Activated T-cell treated with anti-CD3 and anti-CD28 coated beads, Interleukin-2, amount 50 U/mL, for 72 hours (primary cell): ENCODE measurements at regions not wholly inside any gene's neighbourhood (a gene's known extent, or its start where the extent isn't known, plus 50 kb on each side); places are given as distances from the start of the nearest gene placed in this dataset.
A peak's percentile ranks its signal among the peaks of the same experiment; 100 is the strongest.

Experiments used
- ATAC-seq, 2 donors: fragments of 150-1000 bp; cut with Tn5 transposase; replicated peaks in 1 of 2; 2 replicates each; pipeline ENCODE4 v1.10.0; 2021; ENCODE audit warnings: moderate library complexity in 2 of 2, mild to moderate bottlenecking in 1 of 2
- DNase-seq, 2 donors: peaks; one replicate each; pipeline ENCODE4 v3.0.0; 2021 to 2022; ENCODE audit warnings: mixed read lengths in 1 of 2
- H3K27ac Mint-ChIP-seq: one replicate; pipeline ENCODE4 v1.8.0; 2022; ENCODE audit warnings: mild to moderate bottlenecking, moderate library complexity, mixed read lengths
- H3K27me3 Mint-ChIP-seq: one replicate; pipeline ENCODE4 v1.8.0; 2022; ENCODE audit warnings: low read depth, mixed read lengths
- H3K36me3 Mint-ChIP-seq, 2 donors: one replicate each; pipeline ENCODE4 v1.8.0; 2022; ENCODE audit warnings: mixed read lengths in 2 of 2, mild to moderate bottlenecking in 1 of 2; ENCODE audit not compliant: insufficient read depth in 2 of 2
- H3K4me1 Mint-ChIP-seq: one replicate; pipeline ENCODE4 v1.8.0; 2022; ENCODE audit warnings: low read depth, mixed read lengths
- H3K4me3 Mint-ChIP-seq, 2 donors: one replicate each; pipeline ENCODE4 v1.8.0; 2022; ENCODE audit warnings: mild to moderate bottlenecking in 2 of 2, mixed read lengths in 2 of 2, moderate library complexity in 2 of 2
- H3K9me3 Mint-ChIP-seq, 2 donors: one replicate each; pipeline ENCODE4 v1.8.0; 2022; ENCODE audit warnings: mixed read lengths in 2 of 2

DNA sequence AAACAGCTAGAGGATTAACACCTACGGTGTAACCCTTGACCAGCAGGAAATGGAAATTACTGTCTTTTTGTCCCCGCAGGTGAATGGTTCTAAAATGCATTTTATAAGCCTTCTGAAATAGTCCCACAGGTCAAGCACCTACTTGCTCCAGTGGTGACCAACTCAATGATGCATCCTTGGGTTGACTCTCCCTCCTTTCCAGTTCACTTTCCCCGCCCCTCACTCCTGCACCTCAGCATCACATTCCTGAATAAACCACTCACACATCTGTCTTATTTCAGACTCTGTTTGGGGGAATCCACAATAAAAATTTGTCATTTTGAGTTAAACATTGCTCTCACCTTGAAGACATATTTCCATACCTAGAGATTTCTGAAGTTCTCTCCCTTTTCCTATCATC lies 446.0 kb upstream of the TNP1 start:
- no peaks in the 10 kb centered on the region for H3K27me3 Mint-ChIP-seq
- H3K9me3 Mint-ChIP-seq, result no peaks in the 10 kb centered on the region
- ATAC-seq (no peak), DNase-seq (no peak)
- no peak overlapping the region for H3K4me3 Mint-ChIP-seq
- H3K4me1 Mint-ChIP-seq, result no peaks in the 10 kb centered on the region
- H3K27ac Mint-ChIP-seq, result no peak overlapping the region
- H3K36me3 Mint-ChIP-seq, result peaks cover 0 to 1% of the 10 kb centered on the region in 2 donors

DNA sequence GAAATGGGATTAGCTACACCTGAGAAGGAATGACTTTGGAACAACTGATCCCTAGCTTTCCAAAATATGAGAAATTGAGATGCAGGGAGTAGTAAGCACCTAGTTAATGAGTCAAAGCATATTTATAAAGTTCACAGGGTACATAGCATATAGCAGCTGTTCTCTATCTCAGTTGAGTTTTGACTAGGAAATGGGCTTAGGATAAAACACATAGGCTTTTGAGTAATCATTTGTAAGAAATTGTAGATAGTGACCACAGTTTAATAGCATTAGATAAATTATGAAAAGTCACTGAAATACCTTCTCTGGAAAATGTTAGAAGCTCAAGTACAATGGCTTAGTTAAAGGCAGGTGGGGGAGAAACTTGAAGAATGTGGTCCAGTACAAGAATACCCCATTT lies 444.7 kb upstream of the TNP1 start:
- ATAC-seq (no peak), DNase-seq (no peak)
- Mint-ChIP-seq H3K4me3 (no peak overlapping the region), H3K27me3 (no peaks in the 10 kb centered on the region), H3K36me3 (no peaks in the 10 kb centered on the region), H3K27ac (no peak overlapping the region), H3K9me3 (no peaks in the 10 kb centered on the region), H3K4me1 (no peaks in the 10 kb centered on the region)

DNA sequence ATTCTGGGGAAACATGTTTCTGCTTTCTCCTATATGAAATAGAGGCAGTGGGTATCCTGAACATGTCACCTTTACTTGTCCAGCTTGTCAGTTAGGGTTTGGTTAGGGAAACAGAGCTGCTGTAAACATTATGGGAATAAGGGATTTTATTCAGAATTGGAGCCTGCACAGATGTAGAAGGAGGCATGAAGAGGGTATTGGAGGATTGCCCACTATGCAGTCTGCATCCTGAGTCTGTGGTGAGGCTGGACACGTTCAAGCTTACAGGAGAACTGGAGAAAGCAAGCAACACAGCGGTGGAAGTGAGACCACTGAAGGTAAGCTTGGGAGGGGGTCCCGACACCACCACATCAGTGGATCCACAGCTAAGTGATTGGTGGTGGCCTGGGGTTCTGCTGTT lies 443.0 kb upstream of the TNP1 start:
- no peak for DNase-seq
- H3K9me3 Mint-ChIP-seq, result no peaks in the 10 kb centered on the region
- no peak for ATAC-seq
- no peak overlapping the region for H3K27ac Mint-ChIP-seq
- no peaks in the 10 kb centered on the region for H3K27me3 Mint-ChIP-seq
- no peak overlapping the region for H3K4me3 Mint-ChIP-seq
- no peaks in the 10 kb centered on the region for H3K4me1 Mint-ChIP-seq
- H3K36me3 Mint-ChIP-seq, result no peaks in the 10 kb centered on the region

DNA sequence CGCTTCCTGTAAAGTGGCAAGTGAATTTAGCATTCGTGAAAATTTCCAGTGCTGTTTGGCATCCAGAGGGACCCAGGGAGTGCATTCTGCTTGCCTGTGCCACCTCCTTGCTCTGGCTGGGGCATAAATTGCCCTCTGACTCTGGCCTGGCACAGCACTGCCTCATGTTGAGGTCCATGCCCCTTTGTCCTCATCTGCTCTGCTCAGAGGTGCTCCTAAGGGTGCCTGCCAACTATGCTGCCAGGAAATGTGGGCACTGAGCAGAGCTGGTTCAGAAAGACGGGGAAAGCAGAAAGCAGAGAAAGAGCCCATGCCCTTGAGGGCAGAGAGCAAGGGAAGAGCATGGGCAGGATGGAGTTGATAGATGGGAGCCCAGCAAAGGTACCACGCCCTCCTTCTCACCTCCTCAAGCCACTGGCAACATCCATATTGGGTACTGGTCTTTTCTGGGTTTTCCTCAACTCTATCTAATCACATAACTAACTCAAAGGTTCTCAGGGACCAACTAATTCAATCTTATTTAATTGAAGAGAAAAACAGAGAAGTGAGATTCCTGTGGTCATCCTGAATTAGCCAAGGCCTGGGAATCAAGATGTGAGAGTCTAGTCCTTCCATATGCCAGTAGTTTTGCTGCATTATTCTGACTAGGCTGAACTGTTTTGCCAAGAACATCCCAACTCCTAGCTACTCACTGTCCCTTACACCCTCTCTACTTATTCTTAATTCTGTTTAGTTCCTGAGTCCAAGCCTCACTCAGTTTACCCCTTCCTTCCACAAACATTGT lies 441.5 kb upstream of the TNP1 start:
- no peak overlapping the region for H3K27ac Mint-ChIP-seq
- H3K4me1 Mint-ChIP-seq, result no peaks in the 10 kb centered on the region
- DNase-seq, result no peak
- H3K36me3 Mint-ChIP-seq, result peaks cover 3 to 5% of the 10 kb centered on the region in 2 donors
- peaks cover 3 to 5% of the 10 kb centered on the region in 2 donors for H3K9me3 Mint-ChIP-seq
- no peak overlapping the region for H3K4me3 Mint-ChIP-seq
- no peak for ATAC-seq
- no peaks in the 10 kb centered on the region for H3K27me3 Mint-ChIP-seq

DNA sequence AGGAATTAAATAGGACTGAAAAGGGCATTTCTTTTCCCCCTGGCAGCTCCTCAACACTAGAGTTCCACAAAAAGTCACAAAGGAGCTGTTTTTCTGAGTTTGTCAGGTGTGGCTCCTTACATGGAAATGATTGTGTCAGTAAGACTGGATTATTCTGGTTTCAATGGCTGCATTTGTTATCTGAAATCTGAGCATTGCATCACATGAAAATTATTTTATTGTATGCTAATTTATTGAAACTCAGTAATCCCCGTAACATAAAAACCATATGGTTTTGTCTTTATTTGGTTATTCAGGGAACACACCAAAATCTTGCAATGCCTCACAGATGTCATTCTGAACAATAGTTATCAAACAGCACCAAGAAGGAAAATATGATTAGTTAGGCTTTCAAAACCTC lies 439.7 kb upstream of the TNP1 start:
- Mint-ChIP-seq H3K9me3 (peaks cover 3 to 5% of the 10 kb centered on the region in 2 donors), H3K4me3 (no peak overlapping the region), H3K36me3 (peaks cover 3 to 5% of the 10 kb centered on the region in 2 donors), H3K4me1 (no peaks in the 10 kb centered on the region), H3K27me3 (no peaks in the 10 kb centered on the region), H3K27ac (no peak overlapping the region)
- ATAC-seq (no peak), DNase-seq (no peak)

DNA sequence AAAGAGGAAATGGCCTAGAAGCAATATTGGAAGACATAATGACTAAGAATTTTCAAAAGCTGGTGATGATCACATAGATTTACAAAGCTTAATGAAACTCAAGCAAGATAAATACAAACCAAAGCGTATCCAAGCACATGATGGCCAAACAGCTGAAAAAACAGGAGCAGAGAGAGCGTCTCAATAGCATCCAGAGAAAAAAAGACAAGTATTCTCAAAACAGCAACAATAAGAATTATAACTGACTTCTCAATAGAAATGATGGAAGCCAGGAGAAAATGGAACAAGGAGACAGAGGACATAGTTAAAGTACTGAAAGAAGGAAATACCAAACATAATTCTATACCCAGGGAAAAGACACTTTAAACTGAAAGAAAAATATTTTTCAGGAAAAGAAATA lies 437.2 kb upstream of the TNP1 start:
- Mint-ChIP-seq H3K4me1 (peaks cover 5% of the 10 kb centered on the region), H3K4me3 (no peak overlapping the region), H3K36me3 (peaks cover 3 to 5% of the 10 kb centered on the region in 2 donors), H3K27ac (no peak overlapping the region), H3K27me3 (no peaks in the 10 kb centered on the region), H3K9me3 (peaks cover 3 to 5% of the 10 kb centered on the region in 2 donors)
- DNase-seq (no peak), ATAC-seq (no peak)

DNA sequence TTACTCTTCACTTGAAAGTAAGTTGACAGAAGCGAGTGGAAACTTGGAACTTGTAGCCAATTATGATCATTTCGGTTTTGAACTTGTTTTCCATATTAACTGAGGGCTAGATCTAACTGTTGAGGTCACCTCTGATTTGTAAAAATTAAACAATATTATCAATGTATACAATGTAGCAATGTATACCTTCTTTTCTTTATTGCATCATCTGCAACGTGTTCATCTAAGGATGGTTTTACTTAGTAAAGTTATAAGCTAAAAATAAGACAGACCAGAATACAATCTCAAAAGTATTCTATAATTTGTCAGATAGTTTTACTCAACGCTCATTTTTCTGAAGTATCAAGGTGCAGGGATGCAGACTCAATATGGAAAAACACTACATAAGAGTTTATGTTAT lies 435.0 kb upstream of the TNP1 start:
- Mint-ChIP-seq H3K27me3 (no peaks in the 10 kb centered on the region), H3K27ac (no peak overlapping the region), H3K4me1 (peaks cover 5% of the 10 kb centered on the region), H3K4me3 (no peak overlapping the region), H3K36me3 (peaks cover 3 to 5% of the 10 kb centered on the region in 2 donors), H3K9me3 (peaks cover 3 to 5% of the 10 kb centered on the region in 2 donors)
- ATAC-seq (no peak), DNase-seq (no peak)

DNA sequence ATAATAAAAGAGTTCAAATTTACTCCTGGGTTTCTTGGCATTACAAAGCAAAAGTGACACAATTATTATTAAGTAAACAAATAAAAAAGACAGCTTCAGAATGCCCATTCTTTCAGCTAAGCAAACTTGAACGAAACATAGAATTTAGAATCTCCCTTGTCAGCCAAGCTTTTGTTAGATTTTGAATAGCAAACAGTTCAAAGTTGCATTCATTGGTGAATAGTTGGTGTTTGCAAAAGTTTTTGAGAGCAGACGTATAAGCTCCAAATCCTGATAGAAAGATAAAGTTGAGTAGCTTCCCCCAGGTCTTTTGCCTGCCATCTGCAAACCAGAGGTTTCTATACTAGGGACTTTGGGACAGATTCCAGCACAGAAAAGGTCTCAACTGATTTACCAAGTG lies 434.3 kb upstream of the TNP1 start:
- ATAC-seq, result no peak
- no peaks in the 10 kb centered on the region for H3K27me3 Mint-ChIP-seq
- no peak for DNase-seq
- no peak overlapping the region for H3K27ac Mint-ChIP-seq
- peaks cover 3 to 5% of the 10 kb centered on the region in 2 donors for H3K9me3 Mint-ChIP-seq
- H3K4me3 Mint-ChIP-seq, result no peak overlapping the region
- H3K4me1 Mint-ChIP-seq, result peaks cover 5% of the 10 kb centered on the region
- peaks cover 3 to 5% of the 10 kb centered on the region in 2 donors for H3K36me3 Mint-ChIP-seq

DNA sequence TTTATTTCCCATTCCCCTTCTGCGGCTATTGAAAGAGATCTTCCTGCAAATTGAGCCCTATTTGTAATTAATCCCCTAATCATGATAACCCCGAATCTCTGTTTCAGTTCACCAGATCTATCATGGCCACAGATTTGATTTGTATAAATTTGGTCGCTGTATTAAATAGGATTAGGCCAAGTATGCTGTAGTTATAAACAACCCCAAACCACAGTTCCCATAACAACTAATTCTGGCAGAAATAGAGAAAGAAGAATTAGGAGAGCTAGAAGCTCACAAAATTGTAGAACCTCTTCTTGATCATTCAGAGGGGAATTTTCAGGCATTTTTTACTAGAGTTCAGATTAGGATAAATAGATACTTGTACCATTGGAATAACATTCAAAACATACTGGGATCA lies 433.7 kb upstream of the TNP1 start:
- Mint-ChIP-seq H3K4me1 (peaks cover 5% of the 10 kb centered on the region), H3K27ac (no peak overlapping the region), H3K36me3 (peaks cover 3 to 5% of the 10 kb centered on the region in 2 donors), H3K27me3 (no peaks in the 10 kb centered on the region), H3K4me3 (no peak overlapping the region), H3K9me3 (peaks cover 3 to 5% of the 10 kb centered on the region in 2 donors)
- ATAC-seq (no peak), DNase-seq (no peak)

DNA sequence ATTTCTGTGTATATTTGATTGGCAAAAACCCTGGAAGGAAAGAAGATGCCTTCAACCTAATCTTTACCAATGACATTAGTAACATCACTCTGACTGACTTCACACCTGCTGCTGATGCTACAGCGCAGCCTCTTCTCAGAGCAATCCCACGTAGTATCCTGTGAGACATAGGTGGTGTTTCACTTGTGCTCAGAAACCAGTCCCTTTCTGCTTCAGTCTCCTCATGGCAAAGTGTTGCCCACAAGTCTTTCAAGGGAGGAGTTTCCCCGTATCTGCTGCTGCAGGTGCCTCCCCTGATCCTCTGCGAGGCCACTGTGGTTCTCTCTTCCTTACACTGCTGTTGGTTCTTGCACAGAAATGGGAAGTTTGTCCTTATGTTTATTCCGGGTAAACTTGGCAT lies 433.2 kb upstream of the TNP1 start:
- ATAC-seq, result peak in 1 of 2 donors; percentile 41
- no peak overlapping the region for H3K4me3 Mint-ChIP-seq
- H3K9me3 Mint-ChIP-seq, result peaks cover 3 to 5% of the 10 kb centered on the region in 2 donors
- H3K4me1 Mint-ChIP-seq, result peaks cover 5% of the 10 kb centered on the region
- H3K36me3 Mint-ChIP-seq, result peaks cover 3 to 5% of the 10 kb centered on the region in 2 donors
- no peak overlapping the region for H3K27ac Mint-ChIP-seq
- no peak for DNase-seq
- no peaks in the 10 kb centered on the region for H3K27me3 Mint-ChIP-seq

DNA sequence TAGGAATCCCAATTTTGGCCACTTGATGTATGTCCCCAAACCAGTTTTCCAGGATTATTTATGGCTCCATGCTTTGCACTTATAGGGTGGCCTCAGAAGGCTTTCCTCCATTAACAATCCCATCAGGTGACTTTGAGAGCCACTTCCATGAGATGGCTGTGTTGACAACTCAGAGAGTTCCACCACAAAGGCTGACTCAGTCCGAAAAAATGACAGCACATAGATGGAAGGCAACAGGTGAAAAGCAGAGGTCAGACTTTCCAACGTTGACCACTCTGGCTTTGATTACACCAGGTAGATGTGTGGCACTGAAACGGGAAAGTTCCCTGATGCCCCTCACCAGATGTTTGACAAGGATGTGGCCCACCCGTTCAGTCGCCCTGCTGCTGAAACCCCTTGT lies 431.4 kb upstream of the TNP1 start:
- no peaks in the 10 kb centered on the region for H3K9me3 Mint-ChIP-seq
- no peaks in the 10 kb centered on the region for H3K36me3 Mint-ChIP-seq
- no peak overlapping the region for H3K4me3 Mint-ChIP-seq
- H3K27ac Mint-ChIP-seq, result no peak overlapping the region
- DNase-seq (no peak), ATAC-seq (no peak)
- H3K4me1 Mint-ChIP-seq, result peaks cover 5% of the 10 kb centered on the region
- no peaks in the 10 kb centered on the region for H3K27me3 Mint-ChIP-seq

DNA sequence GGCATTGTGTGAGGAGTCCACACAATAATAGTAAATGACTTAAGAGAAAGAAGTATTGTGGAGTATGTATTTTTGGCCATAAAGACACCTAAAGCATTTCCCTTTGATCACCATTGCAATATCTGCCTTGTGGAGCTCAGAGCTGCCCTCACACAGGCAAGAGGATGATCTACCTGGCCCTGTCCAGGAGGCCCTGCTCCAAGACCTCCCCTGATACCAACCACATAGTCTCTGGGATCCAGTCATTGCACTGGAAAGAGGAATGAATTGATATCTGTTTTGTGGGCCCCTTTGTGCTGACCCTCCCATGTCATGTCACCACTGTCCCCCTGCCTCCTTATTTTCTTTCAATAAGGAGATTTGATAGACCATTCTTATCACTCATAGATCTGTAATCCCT lies 430.6 kb upstream of the TNP1 start:
- ATAC-seq (no peak), DNase-seq (no peak)
- H3K36me3 Mint-ChIP-seq, result no peaks in the 10 kb centered on the region
- no peaks in the 10 kb centered on the region for H3K9me3 Mint-ChIP-seq
- no peak overlapping the region for H3K4me3 Mint-ChIP-seq
- no peaks in the 10 kb centered on the region for H3K27me3 Mint-ChIP-seq
- H3K4me1 Mint-ChIP-seq, result peaks cover 5% of the 10 kb centered on the region
- no peak overlapping the region for H3K27ac Mint-ChIP-seq

DNA sequence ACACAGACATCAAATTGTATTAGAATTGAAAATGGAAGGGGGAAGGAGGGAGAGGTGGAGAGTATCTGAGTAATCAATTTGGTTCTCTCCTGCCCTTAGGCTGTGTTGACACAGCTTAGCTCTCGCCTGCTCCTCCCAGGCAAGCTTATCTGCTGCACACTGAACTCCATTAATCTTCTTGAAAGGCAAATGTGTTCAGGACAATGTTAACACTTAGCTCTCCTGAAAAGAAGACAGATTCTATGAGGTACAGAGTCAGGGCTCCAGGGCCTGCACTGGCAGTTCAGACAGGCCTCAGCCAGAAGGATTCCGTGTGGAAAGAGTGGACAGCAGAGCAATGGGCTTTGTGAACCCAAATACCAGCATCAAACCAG lies 430.0 kb upstream of the TNP1 start:
- Mint-ChIP-seq H3K36me3 (no peaks in the 10 kb centered on the region), H3K4me3 (no peak overlapping the region), H3K27me3 (no peaks in the 10 kb centered on the region), H3K4me1 (peaks cover 5% of the 10 kb centered on the region), H3K27ac (no peak overlapping the region), H3K9me3 (no peaks in the 10 kb centered on the region)
- ATAC-seq (no peak), DNase-seq (no peak)
